OCI-LY3 (cell line): ENCODE measurements at regions not wholly inside any gene's neighbourhood (a gene's known extent, or its start where the extent isn't known, plus 50 kb on each side); places are given as distances from the start of the nearest gene placed in this dataset.

ENCODE experiments used
- H2AFZ ChIP-seq: fragments of 200-600, 300-600 bp; shearing (Covaris generic); 2 replicates; pipeline ENCODE4 v1.6.0; 2014; ENCODE audit warnings: antibody characterized with exemption, low read depth, low read length
- H3K27ac ChIP-seq: fragments of 200-600, 300-600 bp; sonication (generic); 2 replicates; pipeline ENCODE4 v1.5.1; 2014; ENCODE audit warnings: mild to moderate bottlenecking, low read length, moderate library complexity, mixed read lengths
- H3K27me3 ChIP-seq: fragments of 200-600, 300-600 bp; sonication (generic); 2 replicates; pipeline ENCODE4 v1.6.1; 2014; ENCODE audit warnings: low read depth, low read length, mixed read lengths
- H3K36me3 ChIP-seq: fragments of 200-600, 300-600 bp; sonication (generic); replicated peaks from 2 replicates; pipeline ENCODE3; 2014; ENCODE audit warnings: low read depth, low read length, mixed read lengths
- H3K4me1 ChIP-seq: fragments of 300-600, 200-600 bp; sonication (generic); 2 replicates; pipeline ENCODE4 v1.6.1; 2014; ENCODE audit warnings: low read length, mixed read lengths
- H3K4me2 ChIP-seq: fragments of 200-600, 300-600 bp; sonication (generic); 2 replicates; pipeline ENCODE4 v1.6.1; 2014; ENCODE audit warnings: low read length, mixed read lengths
- H3K4me3 ChIP-seq: fragments of 300-600, 200-600 bp; sonication (generic); 2 replicates; pipeline ENCODE4 v1.5.1; 2014; ENCODE audit warnings: antibody characterized with exemption, mild to moderate bottlenecking, low read length, moderate library complexity
- H3K79me2 ChIP-seq: fragments of 300-600, 200-600 bp; shearing (Covaris generic); 2 replicates; pipeline ENCODE4 v1.6.1; 2014; ENCODE audit warnings: mild to moderate bottlenecking, low read length, mixed read lengths
- H3K9ac ChIP-seq: fragments of 300-600, 200-600 bp; shearing (Covaris generic); 2 replicates; pipeline ENCODE4 v1.6.0; 2014; ENCODE audit warnings: mild to moderate bottlenecking, low read length, moderate library complexity
- H3K9me3 ChIP-seq: fragments of 200-600, 300-600 bp; shearing (Covaris generic); 2 replicates; pipeline ENCODE4 v1.6.1; 2014; ENCODE audit warnings: low read length, mixed read lengths; ENCODE audit not compliant: insufficient read depth
- H4K20me1 ChIP-seq: fragments of 200-600, 300-600 bp; sonication (generic); 2 replicates; pipeline ENCODE4 v1.6.1; 2016; ENCODE audit warnings: low read length, mixed read lengths; ENCODE audit not compliant: insufficient read depth
- CTCF ChIP-seq: fragments of 200-600, 300-600 bp; sonication (generic); IDR thresholded peaks from 2 replicates; pipeline ENCODE4 v1.5.1; 2014; ENCODE audit warnings: antibody characterized with exemption, low read length, low read depth
- EZH2phosphoT487 ChIP-seq: fragments of 200-600 bp; shearing (Covaris generic); IDR thresholded peaks from 2 replicates; pipeline ENCODE4 v1.6.1; 2018; ENCODE audit warnings: antibody characterized with exemption, mixed run types, low read depth

GRCh38 chr9:117919538-117919937 lies 215.3 kb downstream of the TLR4 start:
- no peak overlapping the region for H3K4me3 ChIP-seq
- no peak overlapping the region for H3K4me2 ChIP-seq
- H3K4me1 ChIP-seq, result no peaks in the 10 kb centered on the region
- no peak overlapping the region for H3K27ac ChIP-seq
- H3K27me3 ChIP-seq, result no peaks in the 10 kb centered on the region
- no peaks in the 10 kb centered on the region for H3K36me3 ChIP-seq
- H3K79me2 ChIP-seq, result no peaks in the 10 kb centered on the region
- no peak overlapping the region for H2AFZ ChIP-seq
- no peaks in the 10 kb centered on the region for H3K9me3 ChIP-seq
- no peaks in the 10 kb centered on the region for H4K20me1 ChIP-seq
- no peak overlapping the region for H3K9ac ChIP-seq
- no peak for TF ChIP-seq EZH2phosphoT487
- no peak for TF ChIP-seq CTCF

DNA sequence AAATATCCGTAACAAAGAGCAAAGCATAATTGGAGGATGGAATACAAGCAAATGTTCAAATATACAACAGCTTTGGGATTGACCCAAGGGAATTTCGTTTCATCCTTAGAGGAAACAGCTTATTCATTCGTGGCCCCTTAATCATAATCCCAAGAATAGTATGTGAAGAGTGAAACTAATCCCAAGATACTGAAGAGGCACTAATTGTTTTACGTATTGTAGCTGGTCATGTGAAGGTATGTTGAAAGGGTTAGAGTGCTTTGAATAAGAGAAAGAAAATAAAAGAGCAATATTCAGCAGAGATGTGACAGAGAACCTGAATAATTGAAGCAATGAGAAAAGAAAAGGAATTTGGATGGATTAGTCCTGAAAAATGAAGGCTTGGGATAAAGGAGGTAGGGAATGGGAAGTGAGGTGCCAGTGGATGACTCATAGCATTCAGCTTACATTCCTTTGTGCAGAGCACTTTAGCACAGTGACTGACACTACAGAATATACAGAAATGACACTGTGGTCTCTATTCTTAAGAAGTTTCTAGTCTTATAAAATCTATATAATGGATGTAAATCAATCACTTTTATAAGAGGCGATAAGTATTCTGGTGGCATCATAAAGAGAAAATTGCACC lies 221.9 kb downstream of the TLR4 start:
- Histone ChIP-seq H3K27ac (no peak overlapping the region), H4K20me1 (no peaks in the 10 kb centered on the region)

DNA sequence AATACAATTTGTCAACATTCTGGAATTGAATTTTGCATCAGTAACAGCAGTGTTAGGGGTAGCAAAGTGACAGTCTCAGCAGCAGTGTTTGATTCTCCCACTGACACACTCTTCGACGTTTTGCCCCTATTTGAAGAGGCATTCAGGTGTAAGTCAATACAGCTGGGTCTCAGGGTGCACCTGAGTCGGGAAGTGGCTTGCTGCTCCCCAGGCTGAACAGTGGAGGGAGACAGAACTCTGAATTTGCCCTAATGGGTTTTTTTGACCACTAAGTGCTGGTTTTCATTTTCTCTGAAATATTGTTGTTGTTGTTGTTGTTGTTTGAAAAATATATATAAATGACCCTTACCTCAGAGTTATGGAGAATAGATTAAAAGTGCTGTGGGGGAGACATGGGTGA lies 223.2 kb downstream of the TLR4 start:
- no peaks in the 10 kb centered on the region for H3K9me3 ChIP-seq
- H3K27ac ChIP-seq, result no peak overlapping the region
- no peak overlapping the region for H3K4me2 ChIP-seq
- no peak overlapping the region for H3K9ac ChIP-seq
- no peaks in the 10 kb centered on the region for H3K36me3 ChIP-seq
- H3K4me3 ChIP-seq, result no peak overlapping the region
- H2AFZ ChIP-seq, result no peak overlapping the region
- H3K27me3 ChIP-seq, result peaks cover 34% of the 10 kb centered on the region
- H3K4me1 ChIP-seq, result no peaks in the 10 kb centered on the region
- TF ChIP-seq EZH2phosphoT487, result no peak
- peak; percentile 67 for TF ChIP-seq CTCF
- no peaks in the 10 kb centered on the region for H4K20me1 ChIP-seq
- H3K79me2 ChIP-seq, result no peaks in the 10 kb centered on the region

More for the DNA sequence above, 221.9 kb downstream of the TLR4 start:
- Histone ChIP-seq H3K9ac (no peak overlapping the region), H3K79me2 (no peaks in the 10 kb centered on the region), H2AFZ (no peak overlapping the region), H3K4me1 (no peaks in the 10 kb centered on the region), H3K36me3 (no peaks in the 10 kb centered on the region), H3K9me3 (no peaks in the 10 kb centered on the region), H3K4me2 (no peak overlapping the region), H3K4me3 (no peak overlapping the region), H3K27me3 (peaks cover 33% of the 10 kb centered on the region)
- TF ChIP-seq CTCF (no peak), EZH2phosphoT487 (no peak)

- H3K4me3 ChIP-seq, result no peak overlapping the region
- H4K20me1 ChIP-seq, result no peaks in the 10 kb centered on the region
- no peaks in the 10 kb centered on the region for H3K9me3 ChIP-seq
- no peaks in the 10 kb centered on the region for H3K4me1 ChIP-seq
- H3K27ac ChIP-seq, result no peak overlapping the region
- H2AFZ ChIP-seq, result no peak overlapping the region
- H3K4me2 ChIP-seq, result no peak overlapping the region
- no peaks in the 10 kb centered on the region for H3K79me2 ChIP-seq
- H3K27me3 ChIP-seq, result peaks cover 50% of the 10 kb centered on the region
- H3K9ac ChIP-seq, result no peak overlapping the region
- no peak for TF ChIP-seq CTCF
- TF ChIP-seq EZH2phosphoT487, result no peak
- H3K36me3 ChIP-seq, result no peaks in the 10 kb centered on the region
Observed at GRCh38 chr9:117929868-117930267, 225.7 kb downstream of the TLR4 start.
